NCI-H1930 (cell line): ENCODE measurements at regions not wholly inside any gene's neighbourhood (a gene's known extent, or its start where the extent isn't known, plus 50 kb on each side); places are given as distances from the start of the nearest gene placed in this dataset.

Source experiments
- DNase-seq, 2 experiments: peaks; one replicate each; lab custom pipeline; 2025; lab: John Stamatoyannopoulos, UW

- no peak for DNase-seq
Observed at GRCh38 chrX:13903405-13903804, 86.5 kb upstream of the GPM6B start.

- DNase-seq, result no peak
Observed at GRCh38 chrX:13902406-13902805, 85.5 kb upstream of the GPM6B start.

GRCh38 chrX:13901354-13901753, 84.5 kb upstream of the GPM6B start:
- DNase-seq, result no peak

- DNase-seq, result no peak
Observed at GRCh38 chrX:13900351-13900750, 83.5 kb upstream of the GPM6B start.

GRCh38 chrX:13899607-13900006, 82.7 kb upstream of the GPM6B start:
- no peak for DNase-seq

- no peak for DNase-seq
Observed at GRCh38 chrX:13898603-13899002, 81.7 kb upstream of the GPM6B start.

- DNase-seq, result no peak
Observed at GRCh38 chrX:13898083-13898482, 81.2 kb upstream of the GPM6B start.

GRCh38 chrX:13897566-13897965, 80.7 kb upstream of the GPM6B start:
- no peak for DNase-seq

GRCh38 chrX:13894888-13895565, 78.1 kb upstream of the GPM6B start:
- DNase-seq, result no peak

- no peak for DNase-seq
Observed at GRCh38 chrX:13893826-13894225, 76.9 kb upstream of the GPM6B start.

- DNase-seq, result no peak
Observed at GRCh38 chrX:13892856-13893255, 76.0 kb upstream of the GPM6B start.

GRCh38 chrX:13891377-13892140, 74.7 kb upstream of the GPM6B start:
- DNase-seq, result no peak

GRCh38 chrX:13890806-13891205, 73.9 kb upstream of the GPM6B start:
- no peak for DNase-seq

- DNase-seq, result no peak
Observed at GRCh38 chrX:13888284-13888683, 71.4 kb upstream of the GPM6B start.

- DNase-seq, result no peak
Observed at GRCh38 chrX:13885591-13885990, 68.7 kb upstream of the GPM6B start.

- no peak for DNase-seq
Observed at GRCh38 chrX:13876652-13877051, 59.8 kb upstream of the GPM6B start.

- no peak for DNase-seq
Observed at GRCh38 chrX:13875572-13875971, 58.7 kb upstream of the GPM6B start.

GRCh38 chrX:13868591-13868990, 51.7 kb upstream of the GPM6B start:
- DNase-seq, result no peak
